HuH-7.5 (cell line): ENCODE measurements at regions not wholly inside any gene's neighbourhood (a gene's known extent, or its start where the extent isn't known, plus 50 kb on each side); places are given as distances from the start of the nearest gene placed in this dataset.
A peak's percentile ranks its signal among the peaks of the same experiment; 100 is the strongest.

Experiments used
- DNase-seq: peaks from one replicate; pipeline ENCODE4 v3.0.0; 2011; ENCODE audit warnings: low spot score

DNA sequence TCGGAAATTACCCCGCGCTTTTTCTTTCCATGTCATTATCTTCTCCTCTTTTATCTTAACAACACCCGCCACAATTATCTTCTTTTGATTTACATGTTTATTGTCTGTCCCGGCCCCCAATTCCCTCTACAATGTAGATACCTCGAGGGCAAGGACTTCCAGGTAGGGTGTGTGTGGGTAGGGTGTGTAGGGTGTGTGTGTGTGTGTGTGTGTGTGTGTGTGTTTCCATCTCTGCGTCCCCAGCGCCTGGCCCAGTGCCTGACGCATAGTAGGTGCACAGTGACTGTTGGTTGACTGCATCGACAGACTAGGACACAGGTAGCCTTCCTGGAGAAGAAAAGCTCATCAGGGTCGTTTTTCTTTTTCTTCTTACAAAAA lies 103.1 kb downstream of the UCHL1 start:
- no peak for DNase-seq

DNA sequence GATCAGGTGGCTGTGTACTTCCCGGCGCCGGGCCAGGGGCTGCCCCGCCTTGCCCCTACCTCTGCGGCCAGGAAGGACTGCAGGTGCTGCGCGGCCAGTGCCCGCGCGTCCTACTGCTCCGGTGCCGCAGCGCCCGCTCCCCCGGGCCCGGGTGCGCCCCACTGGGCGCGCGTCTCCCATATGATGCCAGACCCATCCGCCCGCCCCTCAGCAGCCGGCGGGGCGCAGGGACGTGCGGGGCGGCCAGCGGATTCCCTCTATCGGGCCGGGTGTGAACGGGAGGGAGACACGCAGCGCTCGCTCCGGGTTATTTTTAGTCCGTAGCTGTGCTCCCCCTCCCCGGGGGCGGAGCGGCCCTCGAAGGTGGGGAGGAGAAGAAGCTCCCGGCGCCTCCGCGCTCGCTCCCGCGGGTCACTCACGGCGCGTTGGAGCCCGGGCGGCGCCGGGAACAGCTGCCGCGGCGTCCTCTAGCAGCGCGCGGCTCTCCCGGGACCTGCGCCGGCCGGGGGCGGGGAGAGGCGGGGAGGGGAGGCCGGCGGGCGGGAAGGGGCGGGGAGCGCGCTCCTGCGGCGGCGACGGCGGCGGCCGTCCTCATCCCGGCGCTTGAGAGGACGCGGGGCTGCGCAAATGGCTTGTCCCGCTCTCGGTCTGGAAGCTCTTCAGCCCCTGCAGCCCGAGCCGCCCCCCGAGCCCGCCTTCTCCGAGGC lies 103.6 kb downstream of the UCHL1 start:
- peak; percentile 52 for DNase-seq

DNA sequence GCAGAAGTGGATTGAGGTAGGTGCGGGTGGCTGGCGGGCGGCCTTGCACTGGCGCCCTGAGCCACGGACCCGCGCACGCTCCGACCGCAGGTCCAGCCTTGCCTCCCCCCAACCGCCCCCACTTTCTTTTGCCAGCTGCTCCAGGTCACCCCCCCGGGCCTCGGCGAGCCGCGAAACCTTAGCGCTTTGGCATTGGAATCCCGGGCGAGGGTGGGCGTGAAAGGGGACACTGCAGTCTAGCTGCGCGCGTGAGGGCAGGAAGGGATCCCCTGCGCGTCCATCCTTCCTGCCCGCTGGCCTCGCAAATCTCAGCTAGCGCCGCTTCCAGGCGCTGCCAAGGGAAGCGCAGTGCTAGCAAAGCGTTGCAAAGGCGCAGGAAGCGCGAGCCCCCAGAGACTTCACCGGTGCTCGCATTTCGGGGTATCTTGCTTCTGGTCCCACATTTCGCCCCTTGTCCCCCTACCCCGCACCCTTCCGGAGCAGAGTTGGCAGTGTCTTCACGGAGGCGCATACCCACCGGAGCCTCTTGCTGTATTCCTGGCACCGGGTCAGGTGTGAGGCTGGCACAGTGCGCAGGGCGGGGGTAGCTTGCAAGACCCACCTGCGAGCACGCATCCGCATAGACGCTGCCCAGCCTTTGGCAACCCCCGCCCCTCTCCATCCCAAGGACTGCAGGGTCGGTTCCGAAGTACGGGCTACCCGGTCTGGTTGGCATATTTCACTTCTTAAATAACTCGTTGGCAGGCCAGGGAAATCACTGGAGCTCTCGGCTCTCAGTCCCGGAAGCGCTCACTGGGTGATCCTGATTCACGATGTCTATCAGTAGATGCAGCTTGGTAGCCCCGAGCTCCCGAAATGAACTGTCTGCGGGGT lies 104.4 kb downstream of the UCHL1 start:
- peak; percentile 19 for DNase-seq

DNA sequence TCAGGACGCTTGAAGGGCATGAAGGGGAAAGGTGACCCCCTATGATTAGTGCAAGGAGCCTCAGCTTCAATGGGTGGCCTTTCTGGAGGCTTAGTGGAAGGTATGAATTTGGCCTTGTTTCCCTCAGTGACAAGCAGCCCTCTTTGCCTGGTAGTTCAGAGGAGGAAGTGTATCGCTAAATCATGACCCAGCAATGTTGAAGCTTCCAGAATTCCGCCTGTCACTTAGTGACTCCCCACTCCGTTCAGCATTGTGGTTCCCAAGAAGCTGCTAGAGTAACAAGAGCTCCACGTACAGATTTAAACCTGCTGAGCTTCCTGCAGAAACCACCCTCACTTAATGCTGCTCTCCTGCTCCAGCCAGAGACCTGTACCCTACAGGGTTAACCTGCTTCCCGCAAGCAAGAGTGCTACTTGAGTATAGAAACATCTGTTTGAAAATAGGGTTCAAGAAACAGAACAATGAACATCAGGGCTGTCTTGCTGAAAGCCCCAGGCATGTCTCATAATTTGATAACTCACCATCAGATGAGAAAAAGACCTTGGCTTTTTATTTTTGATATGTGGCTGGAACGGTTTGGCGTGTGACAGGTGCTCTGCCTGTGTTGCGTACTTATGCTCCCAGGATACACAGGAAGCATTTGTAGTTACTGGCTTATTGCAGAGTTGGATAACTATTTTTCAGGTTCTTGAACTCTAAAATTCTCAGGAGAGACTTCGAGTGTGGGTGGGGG lies 105.2 kb downstream of the UCHL1 start:
- no peak for DNase-seq

DNA sequence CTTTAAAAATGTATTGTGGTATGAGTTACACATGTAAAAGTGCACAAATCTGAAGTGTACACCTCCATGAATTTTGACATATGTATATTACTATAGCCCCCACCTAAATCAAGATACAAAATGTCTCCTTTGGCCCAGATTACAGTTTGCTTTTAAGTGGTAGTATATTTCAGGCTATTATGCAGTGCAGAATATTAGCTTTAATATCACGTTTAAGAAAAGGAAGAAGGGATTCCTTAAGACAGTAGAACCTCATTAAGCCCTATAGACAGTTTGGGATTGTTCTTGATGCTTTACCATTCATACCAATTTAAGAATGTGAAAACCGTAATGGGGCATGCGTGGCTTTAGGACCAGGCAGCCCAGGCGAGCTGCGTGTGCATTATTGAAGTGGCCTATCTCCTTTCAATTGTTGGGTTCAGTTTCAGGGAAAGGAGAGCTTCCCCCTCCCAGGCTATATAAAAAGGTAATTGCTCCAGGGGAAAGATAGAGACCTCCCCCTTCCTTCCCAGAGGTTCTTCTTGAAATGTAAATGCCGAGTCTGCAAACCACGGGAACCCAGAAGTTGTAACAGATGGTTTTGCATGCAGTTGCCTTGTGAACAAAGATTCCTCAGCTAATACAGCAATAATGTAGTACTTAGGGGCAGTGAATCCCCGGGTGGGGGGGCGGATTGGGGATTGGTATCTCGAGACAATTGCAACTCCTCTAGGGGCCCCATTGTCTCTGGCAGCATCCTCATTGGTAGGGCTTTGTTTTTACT lies 106.1 kb downstream of the UCHL1 start:
- no peak for DNase-seq

DNA sequence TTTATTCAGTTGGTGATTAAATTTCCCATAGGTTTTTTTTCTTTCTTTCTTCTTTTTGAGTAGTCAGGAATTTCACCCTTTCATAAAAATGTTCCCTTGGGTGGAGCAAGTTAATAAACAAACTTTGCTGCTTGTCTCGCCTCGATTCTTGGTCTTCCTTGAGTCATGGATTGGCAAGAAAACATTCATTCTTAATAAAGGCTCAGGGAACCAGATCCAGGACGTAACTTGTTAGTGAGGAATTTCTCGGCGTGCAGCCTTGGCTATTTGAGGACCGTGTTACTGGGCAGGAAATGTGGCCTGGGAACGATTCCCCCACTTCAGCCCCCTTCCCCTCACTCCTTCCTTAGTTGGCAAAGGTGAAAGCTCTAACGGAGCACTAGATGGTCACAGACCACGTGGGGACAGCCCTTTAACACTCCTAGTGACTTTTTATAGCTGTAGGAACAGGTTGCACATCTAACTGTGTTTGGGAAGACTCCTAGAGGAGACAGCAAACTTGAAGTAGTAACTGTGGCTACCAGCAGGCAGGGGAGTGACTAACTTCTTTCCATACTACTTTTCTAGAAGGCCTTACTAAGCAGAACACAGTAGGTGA lies 106.8 kb downstream of the UCHL1 start:
- no peak for DNase-seq

DNA sequence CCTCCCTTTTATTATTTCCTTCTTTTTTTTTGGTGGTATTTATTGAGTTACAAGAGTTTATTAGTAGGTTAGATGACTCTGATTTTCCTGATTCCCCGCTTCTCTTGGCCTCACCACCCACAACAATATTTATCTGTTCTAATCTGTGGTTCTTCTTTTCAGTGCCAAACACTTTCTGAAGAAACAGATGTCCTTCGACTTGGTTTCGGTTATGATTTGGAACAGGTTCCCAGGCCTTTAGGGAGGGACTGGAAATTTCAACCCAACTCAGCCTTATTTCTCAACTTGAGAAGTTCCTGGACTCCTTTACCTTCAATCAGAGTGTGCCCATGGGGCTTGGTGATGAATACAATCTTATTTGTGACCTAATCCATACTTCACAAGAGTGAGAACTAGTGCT lies 108.1 kb downstream of the UCHL1 start:
- DNase-seq, result no peak

DNA sequence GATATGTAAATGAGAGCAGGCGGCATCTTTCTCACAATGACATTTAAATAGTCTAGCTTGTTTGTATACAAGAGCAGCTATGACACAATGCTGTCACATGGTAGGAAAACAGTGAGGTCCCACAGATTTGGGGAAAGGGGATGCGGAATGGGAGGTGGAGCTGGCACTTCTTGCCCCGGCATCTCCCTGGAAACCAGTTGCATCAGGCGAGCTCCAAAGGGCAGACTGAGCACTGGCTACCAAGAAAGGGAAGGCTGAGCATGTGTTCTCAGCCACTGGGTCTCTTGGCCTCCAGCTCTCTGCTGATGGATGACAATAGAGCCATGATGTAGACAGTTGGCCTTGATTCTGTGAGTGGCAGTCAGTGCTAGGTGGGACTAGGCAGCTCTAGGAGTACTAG lies 109.0 kb downstream of the UCHL1 start:
- DNase-seq, result no peak

DNA sequence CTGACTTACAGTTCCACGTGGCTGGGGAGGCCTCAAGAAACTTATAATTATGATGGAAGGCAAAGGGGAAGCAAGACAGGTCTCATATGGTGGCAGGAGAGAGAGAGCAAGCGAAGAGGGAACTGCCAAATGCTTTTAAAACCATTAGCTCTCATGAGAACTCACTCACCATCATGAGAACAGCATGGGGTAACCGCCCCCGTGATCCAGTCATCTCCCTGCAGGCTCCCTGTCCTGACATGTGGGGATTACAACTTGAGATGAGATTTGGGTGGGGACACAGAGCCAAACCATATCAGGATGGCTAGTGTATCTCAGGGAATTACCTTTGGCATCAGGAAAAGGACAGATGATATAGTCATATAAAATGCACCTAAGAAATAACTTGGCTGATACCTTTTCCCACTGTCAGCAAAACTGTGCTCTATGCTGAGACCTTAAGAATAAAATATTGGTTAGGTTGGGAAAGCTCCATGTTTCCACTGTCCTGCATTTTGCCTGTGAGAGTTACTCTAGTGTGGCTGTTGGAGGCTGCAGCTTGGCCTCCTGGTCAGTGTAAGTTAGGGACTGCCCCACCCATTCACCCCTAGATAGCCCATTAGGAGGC lies 110.3 kb downstream of the UCHL1 start:
- DNase-seq, result no peak

DNA sequence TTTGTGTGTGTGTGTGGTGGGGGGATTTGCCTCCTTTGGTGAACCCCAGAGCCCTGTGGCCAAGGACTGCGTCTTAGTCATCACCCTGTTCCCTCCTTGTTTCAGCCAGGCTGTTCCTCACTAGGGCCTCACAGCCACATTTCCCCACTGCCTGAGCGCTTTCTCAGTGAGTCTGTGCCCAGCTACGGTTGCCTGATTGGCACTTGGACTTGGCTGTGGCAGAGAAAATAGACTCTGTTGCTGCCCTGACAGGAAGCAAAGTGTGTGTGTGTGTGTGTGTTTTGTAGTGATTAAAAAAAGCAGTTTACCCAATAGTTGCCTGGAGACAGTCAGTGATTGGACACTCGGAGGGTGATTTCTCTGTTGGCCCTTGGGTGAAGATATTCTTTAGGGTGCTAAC lies 113.0 kb downstream of the UCHL1 start:
- no peak for DNase-seq

DNA sequence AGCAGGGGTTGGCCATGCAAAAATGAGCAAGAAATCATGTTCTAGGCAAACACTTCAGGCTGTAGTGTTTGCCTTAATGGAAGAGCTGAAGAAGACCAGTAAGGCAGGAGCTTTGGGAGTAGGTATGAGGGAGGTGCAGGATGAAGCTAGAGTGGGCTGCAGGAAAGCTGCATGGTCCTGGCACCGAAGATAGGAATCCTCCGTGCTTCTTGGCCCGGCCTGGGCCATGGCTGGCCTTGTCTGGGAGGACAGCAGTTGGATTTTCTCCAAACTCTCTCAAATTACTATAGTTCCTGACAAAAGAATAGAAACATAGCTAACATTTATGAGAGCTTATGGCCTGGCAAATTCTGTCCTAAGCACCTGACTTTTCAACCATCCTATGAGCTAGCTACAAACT lies 116.5 kb downstream of the UCHL1 start:
- no peak for DNase-seq

DNA sequence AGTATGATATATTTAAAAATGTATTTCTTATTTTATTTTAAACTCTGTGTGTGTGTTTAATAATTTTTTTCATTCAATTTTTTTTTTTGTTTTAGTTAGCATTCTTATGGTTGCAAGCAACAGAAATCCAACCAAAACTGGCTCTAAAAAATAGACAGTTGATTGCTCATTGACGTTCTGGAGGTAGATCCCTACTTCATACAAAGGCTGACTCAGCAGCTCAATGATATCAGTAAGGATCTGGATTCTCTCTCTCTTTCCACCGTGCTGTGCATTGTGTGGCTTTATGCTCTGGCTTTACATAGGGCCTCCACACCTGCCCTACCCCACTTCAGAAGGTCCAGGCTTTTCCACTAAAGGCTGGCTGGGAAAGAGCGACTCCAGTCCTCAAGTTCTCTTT lies 117.8 kb downstream of the UCHL1 start:
- DNase-seq, result no peak

DNA sequence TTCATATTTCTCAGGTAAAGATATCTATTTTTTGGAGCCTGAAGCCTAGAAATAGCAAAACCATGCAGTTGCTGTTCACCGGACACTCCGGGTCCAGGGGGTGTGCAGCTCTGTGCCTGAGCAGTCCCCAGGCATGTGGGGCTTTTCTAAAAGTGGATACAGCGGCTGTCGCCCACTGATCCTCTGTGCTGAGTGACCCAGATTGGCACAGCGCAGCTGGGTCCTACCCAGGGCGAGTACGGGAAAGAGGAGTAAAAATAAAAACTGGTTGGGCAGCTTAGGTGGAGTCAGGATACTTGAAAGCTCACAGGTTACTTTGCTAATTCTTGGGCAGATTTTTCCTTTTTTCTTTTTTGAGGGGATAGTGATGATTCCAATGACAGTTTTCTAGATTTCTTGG lies 118.8 kb downstream of the UCHL1 start:
- no peak for DNase-seq

DNA sequence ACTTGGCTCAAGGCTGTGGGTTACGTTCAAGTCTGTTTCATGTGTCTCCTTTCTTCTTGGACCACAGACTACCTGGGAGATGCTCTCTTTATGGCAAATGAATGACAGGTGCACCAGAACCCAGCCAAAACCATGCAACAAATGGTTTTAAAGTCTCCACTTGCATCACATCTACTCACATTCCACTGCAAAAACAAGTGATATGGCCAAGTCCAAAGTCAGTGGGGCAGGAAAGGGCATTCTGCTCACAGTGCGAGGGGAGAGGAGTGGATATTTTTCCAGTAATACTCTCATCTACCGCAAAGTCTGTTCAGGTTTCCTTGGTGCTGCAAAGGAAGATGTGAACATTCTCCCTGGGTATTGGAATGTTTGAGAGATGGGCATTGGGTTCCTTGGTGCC lies 120.5 kb downstream of the UCHL1 start:
- no peak for DNase-seq

DNA sequence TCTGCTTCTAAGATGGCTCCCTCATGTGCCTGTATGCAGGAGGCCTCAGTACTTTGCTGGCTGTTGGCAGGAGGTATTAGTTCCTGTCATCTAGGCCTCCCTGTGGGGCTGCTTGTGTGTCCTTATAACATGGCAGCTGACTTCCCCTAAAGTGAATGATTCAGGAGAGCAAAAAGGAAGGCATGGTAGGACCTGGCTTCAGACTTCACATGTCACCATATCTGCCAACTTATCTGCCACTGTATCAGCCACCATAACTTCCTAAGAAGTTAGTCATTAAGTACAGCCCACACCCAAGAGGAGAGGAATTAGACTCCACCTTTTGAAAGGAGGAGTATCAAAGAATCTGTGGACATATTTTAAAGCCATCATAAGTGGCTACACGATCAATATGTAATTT lies 122.5 kb downstream of the UCHL1 start:
- no peak for DNase-seq

DNA sequence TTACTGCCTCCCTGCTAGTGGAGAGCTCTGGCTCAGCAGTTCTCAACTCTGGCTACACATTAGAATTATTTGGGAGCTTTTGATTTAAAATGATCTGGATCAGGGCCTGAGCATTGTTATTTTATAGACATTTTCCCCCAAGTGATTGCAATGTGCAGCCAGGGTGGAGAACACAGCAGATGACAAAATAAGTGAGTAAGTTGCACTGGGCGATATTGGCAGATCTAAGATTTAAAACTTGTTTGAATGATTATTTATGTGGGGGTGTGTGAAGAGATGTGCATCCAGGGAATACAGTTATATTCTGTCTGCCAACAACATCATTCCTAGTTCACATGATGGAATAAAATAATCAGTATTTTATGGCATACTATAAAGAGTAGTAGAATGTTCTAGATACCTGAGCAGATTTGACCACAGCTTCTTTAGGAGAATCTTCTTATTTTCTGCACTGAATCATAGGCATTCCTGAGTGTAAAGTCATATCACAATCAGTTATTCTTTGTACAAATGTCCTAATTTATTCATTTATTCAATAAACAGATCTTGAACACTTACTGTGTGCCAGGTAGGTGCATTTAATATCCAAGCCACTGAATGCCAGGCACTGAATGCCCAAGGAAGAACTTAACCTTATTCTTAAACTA lies 123.9 kb downstream of the UCHL1 start:
- no peak for DNase-seq

DNA sequence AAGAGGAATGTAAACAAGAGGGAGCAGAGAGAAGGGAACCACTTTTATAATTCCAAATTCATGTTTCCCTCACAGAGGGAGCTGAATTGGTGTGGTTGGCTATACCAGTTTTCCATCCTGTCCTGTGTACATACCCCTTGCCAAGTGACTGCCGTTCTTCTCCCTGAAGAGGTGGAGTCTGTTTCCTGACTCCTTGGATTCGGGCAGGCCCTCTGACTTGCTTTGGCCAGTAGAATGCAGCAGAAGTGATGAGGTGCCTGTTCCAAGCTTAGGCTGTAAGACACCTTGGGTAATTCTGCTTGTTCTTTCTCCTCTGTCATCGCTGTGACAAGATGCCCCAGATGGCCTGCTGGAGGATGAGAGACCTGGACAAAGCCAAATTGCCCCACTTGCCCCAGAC lies 124.7 kb downstream of the UCHL1 start:
- no peak for DNase-seq

DNA sequence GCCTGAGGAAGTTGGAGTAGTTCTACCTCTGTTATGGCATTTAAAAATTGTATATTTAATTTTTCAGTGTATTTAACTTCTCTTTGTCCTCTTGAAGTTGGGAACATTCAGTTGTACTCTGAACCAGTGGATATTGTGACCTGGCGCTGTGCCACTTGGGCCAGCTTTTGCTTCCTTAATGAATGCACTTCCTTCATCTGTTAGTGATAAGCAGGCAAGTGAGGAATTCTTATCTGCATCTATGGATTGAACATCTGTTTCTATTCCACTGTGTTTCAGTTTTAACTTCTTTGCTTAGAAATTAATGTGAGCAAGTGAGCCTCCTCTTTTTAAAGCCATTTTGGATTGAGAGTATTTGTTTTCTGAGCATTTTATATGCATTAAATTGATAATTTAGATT lies 128.3 kb downstream of the UCHL1 start:
- no peak for DNase-seq

DNA sequence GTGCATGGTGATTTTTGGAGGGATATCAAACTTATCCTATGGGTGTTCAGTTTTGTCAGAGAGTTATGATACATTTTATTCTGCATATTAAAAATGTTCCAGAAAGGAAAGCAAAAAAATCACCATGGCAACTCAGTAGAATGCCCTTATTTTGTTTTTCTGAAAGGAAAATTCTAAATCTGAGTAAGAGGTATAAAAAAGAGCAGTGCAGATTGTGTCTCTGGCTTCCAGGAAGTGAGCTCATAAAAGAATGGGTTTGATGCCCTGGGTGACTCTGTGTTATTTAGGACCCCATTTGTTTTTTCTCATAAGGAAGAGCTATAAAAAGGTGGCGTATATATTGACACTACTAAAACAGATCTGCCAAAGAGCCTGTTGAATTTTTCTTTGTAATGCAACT lies 128.8 kb downstream of the UCHL1 start:
- no peak for DNase-seq

DNA sequence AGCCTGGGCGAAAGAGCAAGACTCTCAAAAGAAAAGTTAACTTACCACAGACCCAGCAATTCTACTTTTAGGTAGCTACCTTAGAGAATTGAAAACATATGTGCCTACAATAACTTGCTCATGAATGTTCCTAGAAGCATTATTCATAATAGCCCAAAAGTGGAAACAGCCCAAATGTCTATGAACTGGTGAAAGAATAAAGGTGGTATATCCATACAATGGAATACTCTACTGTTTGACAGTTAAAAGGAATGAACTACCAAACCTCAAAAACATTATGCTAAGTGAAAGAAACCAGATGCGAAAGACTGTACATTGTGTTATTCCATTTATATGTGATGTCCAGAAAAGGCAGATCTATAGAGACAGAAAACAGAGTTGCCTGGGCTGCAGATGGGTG lies 131.4 kb downstream of the UCHL1 start:
- no peak for DNase-seq

DNA sequence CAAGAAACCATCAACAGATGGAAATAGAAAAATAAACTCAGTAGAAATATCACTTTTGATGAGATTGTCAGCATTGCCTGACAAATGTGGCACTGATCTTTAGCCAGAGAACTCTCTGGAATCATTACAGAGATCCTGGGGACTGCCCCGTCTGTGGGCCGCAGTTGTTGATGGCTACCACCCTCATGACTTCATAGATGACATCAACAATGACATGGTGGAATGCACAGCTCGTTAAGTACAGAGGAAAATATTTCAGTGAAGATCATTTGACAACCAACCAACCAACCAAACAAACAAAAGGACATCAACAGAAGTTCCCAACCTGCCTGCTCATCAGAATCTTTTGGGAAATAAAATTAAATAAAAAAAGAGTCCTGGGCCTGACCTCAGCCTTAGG lies 132.6 kb downstream of the UCHL1 start:
- no peak for DNase-seq
